Skeletal muscle tissue (tissue), 3 donors: ENCODE measurements at regions not wholly inside any gene's neighbourhood (a gene's known extent, or its start where the extent isn't known, plus 50 kb on each side); places are given as distances from the start of the nearest gene placed in this dataset.
"Not testable (repeated sequence)": the region's sequence is repeated elsewhere in the genome, so short reads cannot be mapped to it uniquely, and the experiment has no call there.

ENCODE experiments used
- H3K27ac ChIP-seq: one replicate; pipeline ENCODE4 v1.7.0; 2013; ENCODE audit warnings: mild to moderate bottlenecking, low read depth, low read length, inconsistent platforms
- H3K27me3 ChIP-seq, 3 donors: one replicate each; pipeline ENCODE4 v1.7.0; 2013; ENCODE audit warnings: low read length in 3 of 3; ENCODE audit not compliant: control insufficient read depth in 3 of 3, insufficient read depth in 3 of 3
- H3K36me3 ChIP-seq, 3 donors: one replicate each; pipeline ENCODE4 v1.7.0; 2013; ENCODE audit warnings: low read length in 3 of 3; ENCODE audit not compliant: control insufficient read depth in 3 of 3, insufficient read depth in 3 of 3
- H3K4me1 ChIP-seq, 3 donors: one replicate each; pipeline ENCODE4 v1.7.0; 2013; ENCODE audit warnings: low read length in 3 of 3, mild to moderate bottlenecking in 3 of 3; ENCODE audit not compliant: control insufficient read depth in 3 of 3, insufficient read depth in 3 of 3
- H3K4me3 ChIP-seq, 3 donors: one replicate each; pipeline ENCODE4 v1.7.0; 2013; ENCODE audit warnings: low read length in 3 of 3
- H3K9ac ChIP-seq, 3 donors: one replicate each; pipeline ENCODE4 v1.7.0; 2013; ENCODE audit warnings: low read length in 3 of 3, mild to moderate bottlenecking in 3 of 3, moderate library complexity in 2 of 3, low read depth in 1 of 3
- H3K9me3 ChIP-seq, 3 donors: one replicate each; pipeline ENCODE4 v1.7.0; 2013; ENCODE audit warnings: low read length in 3 of 3; ENCODE audit not compliant: control insufficient read depth in 3 of 3
- donor health status: Osteomylitis.

GRCh38 chr22:49657275-49657973, 170.2 kb downstream of the BRD1 start:
- Histone ChIP-seq H3K9me3 (no peaks in the 10 kb centered on the region), H3K9ac (no peak overlapping the region), H3K4me3 (peak overlapping the region; percentile 54 to 59 (median 58)), H3K27ac (peak overlapping the region; percentile 64), H3K36me3 (no peaks in the 10 kb centered on the region), H3K4me1 (peaks cover 4 to 10% (median 4%) of the 10 kb centered on the region in 3 donors), H3K27me3 (peaks cover 4 to 46% (median 36%) of the 10 kb centered on the region in 3 donors)

- H3K27me3 ChIP-seq: peaks cover 4 to 45% (median 34%) of the 10 kb centered on the region in 3 donors
- peak overlapping the region; percentile 62 for H3K27ac ChIP-seq
- H3K9ac ChIP-seq: peak overlapping the region in 1 of 3 donors; percentile 33
- peaks cover 4 to 10% (median 4%) of the 10 kb centered on the region in 3 donors for H3K4me1 ChIP-seq
- not testable (repeated sequence) for H3K36me3 ChIP-seq, H3K9me3 ChIP-seq
- H3K4me3 ChIP-seq: peak overlapping the region; percentile 54 to 59 (median 58)
These were observed 170.8 kb downstream of the BRD1 start for GRCh38 chr22:49656883-49657274.

GRCh38 chr22:49656291-49656851, 171.3 kb downstream of the BRD1 start:
- Histone ChIP-seq H3K4me1 (peaks cover 4 to 10% (median 4%) of the 10 kb centered on the region in 3 donors), H3K4me3 (peak overlapping the region in 2 of 3 donors; percentile 41 to 59), H3K9me3 (no peaks in the 10 kb centered on the region), H3K36me3 (no peaks in the 10 kb centered on the region), H3K27me3 (peaks cover 1 to 40% (median 29%) of the 10 kb centered on the region in 3 donors), H3K27ac (no peak overlapping the region), H3K9ac (peak overlapping the region in 1 of 3 donors; percentile 33)

DNA sequence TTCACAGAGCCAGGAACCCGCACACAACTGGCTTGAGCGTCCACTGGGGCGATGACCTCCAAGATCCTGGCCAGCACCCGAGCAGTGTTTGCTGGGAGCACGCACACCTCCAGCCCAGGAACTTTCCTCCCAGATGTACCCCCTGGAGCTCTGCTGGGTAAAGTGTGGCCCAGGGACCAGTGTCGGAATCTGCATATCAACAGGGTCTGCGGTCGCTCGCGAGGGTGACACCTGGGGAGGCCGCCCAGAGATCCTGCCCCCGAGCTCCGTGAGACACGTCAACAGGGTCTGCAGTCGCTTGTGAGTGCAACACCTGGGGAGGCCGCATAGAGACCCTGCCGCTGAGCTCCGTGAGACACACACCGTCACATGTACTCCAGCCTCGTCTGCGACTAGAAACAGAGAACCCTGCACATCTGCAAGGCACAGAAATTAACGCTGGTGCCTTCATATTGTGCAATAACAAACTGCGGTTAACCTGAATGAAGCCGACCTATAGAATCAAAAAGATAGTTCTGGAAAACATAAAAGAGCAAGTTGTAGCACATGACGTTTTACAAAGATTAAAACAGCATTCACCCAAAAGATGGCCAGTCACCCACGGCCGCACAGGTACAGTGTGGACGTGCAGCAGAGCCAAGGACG, 172.4 kb downstream of the BRD1 start:
- no peaks in the 10 kb centered on the region for H3K36me3 ChIP-seq
- no peak overlapping the region for H3K9ac ChIP-seq
- peaks cover 4 to 10% (median 4%) of the 10 kb centered on the region in 3 donors for H3K4me1 ChIP-seq
- no peak overlapping the region for H3K27ac ChIP-seq
- H3K9me3 ChIP-seq: no peaks in the 10 kb centered on the region
- peak overlapping the region in 1 of 3 donors; percentile 6 for H3K4me3 ChIP-seq
- peaks cover 0 to 35% (median 18%) of the 10 kb centered on the region in 3 donors for H3K27me3 ChIP-seq

GRCh38 chr22:49650336-49651241, 177.1 kb downstream of the BRD1 start:
- Histone ChIP-seq H3K4me3 (no peak overlapping the region), H3K4me1 (peaks cover 0 to 4% (median 2%) of the 10 kb centered on the region in 3 donors), H3K27ac (no peak overlapping the region), H3K9me3 (no peaks in the 10 kb centered on the region), H3K9ac (no peak overlapping the region), H3K36me3 (no peaks in the 10 kb centered on the region), H3K27me3 (peaks cover 0 to 21% (median 3%) of the 10 kb centered on the region in 3 donors)

DNA sequence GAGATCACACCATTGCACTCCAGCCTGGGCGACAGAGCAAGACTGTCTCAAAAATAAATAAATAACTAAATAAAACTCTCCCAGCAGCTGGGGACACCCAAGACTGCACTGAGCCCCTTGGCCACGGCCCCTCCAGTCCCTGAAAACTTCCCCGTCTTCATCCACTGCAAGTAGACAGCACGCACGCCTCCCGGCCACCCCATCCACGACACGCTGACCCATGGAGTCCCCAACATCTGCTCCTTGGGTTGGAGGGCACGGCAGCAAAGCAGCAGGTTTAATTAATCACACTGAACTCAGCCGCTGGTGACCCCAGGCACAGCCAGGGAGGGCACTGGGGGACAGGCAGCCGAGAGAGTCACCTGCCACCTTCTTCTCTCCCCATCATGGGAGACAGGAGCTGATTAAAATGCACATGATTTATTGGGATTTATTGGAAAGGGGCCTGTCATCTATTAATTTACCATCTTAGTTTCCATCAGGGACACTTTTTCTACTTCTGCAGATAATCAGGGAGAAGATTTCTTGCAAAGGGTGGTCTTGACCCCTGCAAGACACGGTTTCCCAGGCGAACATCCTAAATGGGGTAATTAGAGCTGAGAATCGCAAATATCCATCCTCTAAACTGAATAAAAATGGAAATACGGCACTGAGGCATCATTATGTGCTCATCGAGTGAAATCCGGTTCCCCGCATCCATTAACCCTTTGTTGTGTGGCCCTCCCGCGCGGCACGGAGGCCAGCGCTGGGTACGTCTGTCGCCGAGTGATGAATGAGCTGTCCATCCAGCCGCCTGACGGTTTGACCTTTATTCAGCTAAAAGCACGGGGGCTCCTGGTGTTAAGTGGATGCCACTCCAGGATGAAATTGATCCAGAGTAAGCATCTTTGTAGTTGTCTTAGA, 178.3 kb downstream of the BRD1 start:
- Histone ChIP-seq H3K4me1 (no peaks in the 10 kb centered on the region), H3K9me3 (no peaks in the 10 kb centered on the region), H3K27ac (no peak overlapping the region), H3K36me3 (no peaks in the 10 kb centered on the region), H3K27me3 (peaks cover 0 to 18% (median 3%) of the 10 kb centered on the region in 3 donors), H3K4me3 (no peak overlapping the region), H3K9ac (no peak overlapping the region)

GRCh38 chr22:49648053-49648452, 179.6 kb downstream of the BRD1 start:
- H3K36me3 ChIP-seq: no peaks in the 10 kb centered on the region
- H3K27me3 ChIP-seq: peaks cover 0 to 15% (median 3%) of the 10 kb centered on the region in 3 donors

DNA sequence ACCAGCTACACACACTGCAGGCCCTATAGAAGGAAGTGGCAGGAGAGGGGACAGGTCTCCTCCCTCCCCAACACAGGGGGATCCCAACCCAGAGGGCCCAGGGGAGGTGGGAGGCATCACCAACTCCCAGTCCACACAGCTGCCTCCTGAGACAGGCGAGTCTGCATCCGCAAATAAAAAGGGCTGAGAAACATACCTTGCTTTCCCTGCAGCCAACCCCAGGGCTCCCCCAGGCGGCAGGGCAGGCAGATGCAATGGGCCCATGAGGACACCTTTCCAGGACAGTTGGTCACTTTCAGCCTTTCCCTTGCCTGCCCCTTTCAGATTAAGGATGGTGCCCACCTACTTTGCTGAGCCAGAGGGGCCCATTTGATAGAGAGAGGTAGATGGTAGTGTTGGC, 180.0 kb downstream of the BRD1 start:
- Histone ChIP-seq H3K36me3 (no peaks in the 10 kb centered on the region), H3K4me3 (no peak overlapping the region), H3K9me3 (no peaks in the 10 kb centered on the region), H3K4me1 (no peaks in the 10 kb centered on the region), H3K27me3 (peaks cover 0 to 15% (median 3%) of the 10 kb centered on the region in 3 donors), H3K27ac (no peak overlapping the region), H3K9ac (no peak overlapping the region)

More at GRCh38 chr22:49648053-49648452, 179.6 kb downstream of the BRD1 start:
- H3K4me3 ChIP-seq: no peak overlapping the region
- no peak overlapping the region for H3K27ac ChIP-seq
- H3K9ac ChIP-seq: no peak overlapping the region
- H3K9me3 ChIP-seq: no peaks in the 10 kb centered on the region
- no peaks in the 10 kb centered on the region for H3K4me1 ChIP-seq

DNA sequence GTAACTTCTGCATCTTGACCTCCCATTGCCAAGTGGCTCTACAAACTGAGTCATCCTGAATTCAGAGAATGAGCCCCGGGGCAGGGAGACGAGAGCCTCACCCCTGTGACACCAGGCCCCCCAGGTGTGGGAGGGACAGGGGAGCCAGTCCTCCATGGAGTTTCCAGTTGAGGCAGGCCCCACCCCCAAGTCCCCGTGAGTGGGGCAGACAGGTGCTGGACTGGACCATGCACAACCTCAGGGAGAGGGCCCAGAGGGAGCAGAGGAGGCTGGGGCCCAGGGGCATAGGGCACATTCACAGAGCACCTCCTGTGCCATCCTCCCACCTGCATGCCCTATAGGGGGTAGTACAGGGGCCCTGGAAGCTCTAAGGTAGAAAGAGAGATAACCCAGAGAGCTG, 180.8 kb downstream of the BRD1 start:
- Histone ChIP-seq H3K27ac (no peak overlapping the region), H3K27me3 (peaks cover 0 to 15% (median 3%) of the 10 kb centered on the region in 3 donors), H3K9ac (no peak overlapping the region), H3K4me1 (no peaks in the 10 kb centered on the region), H3K9me3 (no peaks in the 10 kb centered on the region), H3K4me3 (no peak overlapping the region), H3K36me3 (no peaks in the 10 kb centered on the region)
